Osteoblast (primary cell): ENCODE measurements at regions not wholly inside any gene's neighbourhood (a gene's known extent, or its start where the extent isn't known, plus 50 kb on each side); places are given as distances from the start of the nearest gene placed in this dataset.

Experiments used
- DNase-seq: peaks from one replicate; pipeline ENCODE4 v3.0.0; 2011; ENCODE audit warnings: low spot score, mixed read lengths; ENCODE audit not compliant: insufficient read length; ENCODE audit errors: missing footprints
- H2AFZ ChIP-seq: 2 replicates; pipeline ENCODE4 v1.6.0; 2011; ENCODE audit warnings: mild to moderate bottlenecking, low read length
- H3K27ac ChIP-seq: 2 replicates; pipeline ENCODE4 v1.5.1; 2011; ENCODE audit warnings: mild to moderate bottlenecking, low read depth, low read length, moderate library complexity
- H3K27me3 ChIP-seq: 2 replicates; pipeline ENCODE4 v1.6.0; 2012; ENCODE audit warnings: mild to moderate bottlenecking, control low read depth, inconsistent platforms, low read length, moderate library complexity; ENCODE audit not compliant: insufficient read depth
- H3K36me3 ChIP-seq: 2 replicates; pipeline ENCODE4 v1.5.1; 2011; ENCODE audit warnings: mild to moderate bottlenecking, low read length, control low read depth, moderate library complexity; ENCODE audit not compliant: insufficient read depth
- H3K4me1 ChIP-seq: 2 replicates; pipeline ENCODE4 v1.5.1; 2011; ENCODE audit warnings: mild to moderate bottlenecking, low read length, control low read depth, moderate library complexity; ENCODE audit not compliant: insufficient read depth
- H3K4me2 ChIP-seq: 2 replicates; pipeline ENCODE4 v1.6.0; 2011; ENCODE audit warnings: mild to moderate bottlenecking, low read length; ENCODE audit not compliant: insufficient read depth
- H3K4me3 ChIP-seq: fragments of 200-600 bp; sonication (generic); 3 replicates; pipeline ENCODE4 v1.5.1; 2012; ENCODE audit warnings: mild to moderate bottlenecking, low read length, inconsistent platforms; ENCODE audit not compliant: insufficient read depth
- H3K79me2 ChIP-seq: 2 replicates; pipeline ENCODE4 v1.6.0; 2012; ENCODE audit warnings: mild to moderate bottlenecking, low read length, control low read depth, inconsistent platforms; ENCODE audit not compliant: insufficient read depth
- H3K9me3 ChIP-seq: 2 replicates; pipeline ENCODE4 v1.5.1; 2011; ENCODE audit warnings: low read depth, low read length, control low read depth
- H4K20me1 ChIP-seq: 2 replicates; pipeline ENCODE4 v1.6.0; 2012; ENCODE audit warnings: mild to moderate bottlenecking, low read length, control low read depth; ENCODE audit not compliant: insufficient read depth
- CTCF ChIP-seq: IDR thresholded peaks from 2 replicates; pipeline ENCODE4 v1.5.1; 2011; ENCODE audit warnings: mild to moderate bottlenecking, low read depth, low read length, moderate library complexity; ENCODE audit errors: extremely low read depth

DNA sequence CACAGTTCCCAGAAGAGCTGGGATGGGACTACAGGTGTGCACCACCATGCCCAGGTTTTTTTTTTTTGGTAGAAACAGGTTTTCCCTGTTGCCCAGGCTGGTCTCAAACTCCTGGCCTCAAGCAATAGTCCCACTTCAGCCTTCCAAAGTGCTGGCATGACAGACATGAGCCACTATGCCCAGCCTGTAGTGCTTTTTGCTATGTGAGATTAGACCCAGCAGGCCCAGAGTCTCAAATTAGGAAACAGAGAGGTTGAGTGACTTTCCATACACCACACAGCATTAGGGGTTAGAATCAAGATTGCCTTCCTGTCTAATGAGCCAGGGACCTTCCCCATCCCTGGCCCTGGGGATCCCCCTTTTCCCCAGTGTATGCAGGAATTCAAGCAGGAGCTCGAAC is 90.8 kb upstream of the KCTD7 start:
- H3K27ac ChIP-seq = no peak overlapping the region
- H4K20me1 ChIP-seq = no peaks in the 10 kb centered on the region
- H3K4me2 ChIP-seq = no peak overlapping the region
- H3K36me3 ChIP-seq = peaks cover 12% of the 10 kb centered on the region
- peak; percentile 59 for DNase-seq
- H3K79me2 ChIP-seq = no peaks in the 10 kb centered on the region
- H2AFZ ChIP-seq = no peak overlapping the region
- no peaks in the 10 kb centered on the region for H3K27me3 ChIP-seq
- H3K4me1 ChIP-seq = no peaks in the 10 kb centered on the region
- no peak overlapping the region for H3K4me3 ChIP-seq
- TF ChIP-seq CTCF = no peak
- no peaks in the 10 kb centered on the region for H3K9me3 ChIP-seq

DNA sequence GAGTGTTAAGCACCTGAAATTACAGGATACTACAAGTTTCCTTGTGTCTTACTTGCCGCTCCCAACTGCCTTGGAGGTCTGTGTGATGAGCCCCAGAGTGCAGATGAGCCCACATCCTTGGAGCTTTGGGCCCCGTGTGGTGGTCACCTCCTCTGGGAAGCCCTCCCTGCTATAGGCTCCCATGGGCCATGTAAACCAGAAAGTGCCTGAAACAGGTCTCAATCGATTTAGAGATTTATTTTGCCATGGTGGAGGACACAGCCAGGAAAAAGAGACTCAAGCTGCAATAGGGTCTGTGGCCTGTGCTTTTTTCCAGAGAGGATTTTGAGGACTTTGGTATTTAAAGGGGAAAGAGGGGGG is 89.4 kb upstream of the KCTD7 start:
- DNase-seq = no peak
- no peaks in the 10 kb centered on the region for H3K9me3 ChIP-seq
- no peak overlapping the region for H2AFZ ChIP-seq
- no peaks in the 10 kb centered on the region for H4K20me1 ChIP-seq
- no peak overlapping the region for H3K27ac ChIP-seq
- no peaks in the 10 kb centered on the region for H3K27me3 ChIP-seq
- H3K4me1 ChIP-seq = no peaks in the 10 kb centered on the region
- H3K4me3 ChIP-seq = no peak overlapping the region
- H3K79me2 ChIP-seq = peaks cover 4% of the 10 kb centered on the region
- no peak for TF ChIP-seq CTCF
- no peak overlapping the region for H3K4me2 ChIP-seq
- H3K36me3 ChIP-seq = peaks cover 15% of the 10 kb centered on the region

- Histone ChIP-seq H3K27ac (no peak overlapping the region), H3K36me3 (peaks cover 18% of the 10 kb centered on the region), H3K79me2 (peaks cover 4% of the 10 kb centered on the region), H4K20me1 (no peaks in the 10 kb centered on the region), H3K4me3 (no peak overlapping the region), H3K9me3 (no peaks in the 10 kb centered on the region), H3K27me3 (no peaks in the 10 kb centered on the region), H3K4me1 (no peaks in the 10 kb centered on the region), H2AFZ (no peak overlapping the region), H3K4me2 (no peak overlapping the region)
- DNase-seq = no peak
- TF ChIP-seq CTCF = no peak
Measured at GRCh38 chr7:66539902-66540375, 88.7 kb upstream of the KCTD7 start.

- Histone ChIP-seq H3K4me2 (no peak overlapping the region), H3K79me2 (peaks cover 11% of the 10 kb centered on the region), H3K4me3 (no peak overlapping the region), H3K27ac (no peak overlapping the region), H2AFZ (no peak overlapping the region), H3K36me3 (peaks cover 29% of the 10 kb centered on the region), H3K27me3 (no peaks in the 10 kb centered on the region), H3K9me3 (no peaks in the 10 kb centered on the region), H3K4me1 (no peaks in the 10 kb centered on the region), H4K20me1 (no peaks in the 10 kb centered on the region)
- DNase-seq = no peak
- TF ChIP-seq CTCF = no peak
Measured at GRCh38 chr7:66542049-66542448, 86.6 kb upstream of the KCTD7 start.
